ENCODE measurements at regions not wholly inside any gene's neighbourhood (a gene's known extent, or its start where the extent isn't known, plus 50 kb on each side); places are given as distances from the start of the nearest gene placed in this dataset.
A peak's percentile ranks its signal among the peaks of the same experiment; 100 is the strongest.

DNA sequence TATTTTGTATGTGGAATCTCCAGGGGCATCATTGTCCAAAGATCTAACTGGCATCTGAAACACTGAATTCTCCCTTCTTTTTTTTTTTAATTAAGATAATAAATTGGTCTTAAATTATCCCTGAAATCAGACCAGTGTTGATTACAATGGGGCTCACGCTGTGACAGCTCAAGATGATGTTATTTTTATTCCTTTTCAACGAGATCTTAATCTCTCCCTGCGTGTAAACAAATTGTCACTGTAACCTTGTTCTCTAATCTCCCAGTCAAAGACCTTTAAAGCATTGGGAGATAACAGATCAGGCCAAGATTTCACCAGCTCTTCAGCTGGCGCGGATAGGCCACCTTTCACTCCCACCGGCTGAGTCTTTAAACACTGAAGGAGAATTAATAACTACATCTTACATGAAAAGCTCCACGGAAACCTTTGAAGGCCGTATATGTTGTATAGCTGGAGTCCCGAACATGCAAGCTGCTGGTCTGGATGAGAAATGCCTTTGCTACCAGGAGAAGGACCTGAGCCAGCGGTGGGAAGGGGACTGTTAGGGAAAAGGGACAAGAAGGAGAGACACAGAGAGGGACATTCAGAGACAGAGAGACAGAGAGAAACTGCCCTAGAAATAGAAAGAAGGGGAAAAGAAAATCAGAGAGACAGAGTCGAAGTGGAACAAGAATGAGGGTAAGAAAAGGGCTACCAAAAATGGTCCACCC, 418.8 kb upstream of the NR2F2 start:
- Histone ChIP-seq H3K27ac (ENCODE audit: low read depth, low read length) (peak overlapping the region; percentile 83), H3K4me3 (ENCODE audit: low read depth, low read length) (peak overlapping the region; percentile 30; the same call in 1 of the 2 replicates), H3K4me1 (ENCODE audit: control insufficient read depth, insufficient read depth, low read length) (peaks cover 44% of the 10 kb centered on the region), H3K9ac (ENCODE audit: low read depth, low read length) (no peak overlapping the region), H3K36me3 (ENCODE audit: control insufficient read depth, insufficient read depth, low read length) (no peaks in the 10 kb centered on the region), H3K27me3 (ENCODE audit: control insufficient read depth, insufficient read depth, low read length) (peaks cover 58% of the 10 kb centered on the region), H3K9me3 (ENCODE audit: control insufficient read depth, insufficient read depth, low read length) (no peaks in the 10 kb centered on the region)

DNA sequence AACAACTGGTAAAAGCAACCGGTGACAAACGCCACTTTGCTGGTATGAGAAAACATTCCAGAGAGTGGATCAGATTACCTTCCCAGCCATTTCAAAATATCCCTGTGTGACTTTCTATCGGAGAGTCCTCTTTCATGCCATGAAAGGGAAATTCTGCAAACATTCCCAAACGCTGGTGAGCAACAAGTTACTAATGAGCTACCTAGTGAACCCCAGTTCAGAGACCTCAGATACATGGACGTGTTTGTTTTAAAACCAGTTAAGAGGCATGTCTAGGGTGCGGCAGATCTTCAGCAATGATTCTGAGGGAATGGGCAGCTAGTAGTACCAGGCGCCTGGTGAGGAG, 418.2 kb upstream of the NR2F2 start:
- Histone ChIP-seq H3K36me3 (ENCODE audit: control insufficient read depth, insufficient read depth, low read length) (no peaks in the 10 kb centered on the region), H3K4me3 (ENCODE audit: low read depth, low read length) (no peak overlapping the region), H3K9ac (ENCODE audit: low read depth, low read length) (no peak overlapping the region), H3K9me3 (ENCODE audit: control insufficient read depth, insufficient read depth, low read length) (no peaks in the 10 kb centered on the region), H3K27ac (ENCODE audit: low read depth, low read length) (no peak overlapping the region), H3K27me3 (ENCODE audit: control insufficient read depth, insufficient read depth, low read length) (peaks cover 53% of the 10 kb centered on the region), H3K4me1 (ENCODE audit: control insufficient read depth, insufficient read depth, low read length) (peaks cover 44% of the 10 kb centered on the region)

DNA sequence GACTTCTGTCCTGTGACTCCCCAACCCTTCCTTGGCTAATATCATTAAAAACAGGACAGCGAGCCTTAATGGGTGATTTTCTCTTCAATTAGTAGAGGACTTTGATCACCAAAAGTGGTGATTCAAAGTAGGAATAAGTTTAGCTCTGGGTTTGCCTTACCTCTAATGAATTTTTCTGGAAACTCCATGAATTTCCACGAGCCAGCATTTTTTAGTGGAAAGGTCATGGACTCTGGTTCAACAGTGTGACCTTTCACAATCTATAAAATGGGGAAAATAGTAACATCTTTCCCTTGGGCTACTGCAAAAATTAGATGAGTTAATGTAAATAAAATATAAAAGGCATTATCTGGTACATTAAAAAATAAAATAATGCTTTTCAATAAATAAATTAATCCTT, 417.8 kb upstream of the NR2F2 start:
- Histone ChIP-seq H3K4me1 (ENCODE audit: control insufficient read depth, insufficient read depth, low read length) (peaks cover 44% of the 10 kb centered on the region), H3K9ac (ENCODE audit: low read depth, low read length) (no peak overlapping the region), H3K36me3 (ENCODE audit: control insufficient read depth, insufficient read depth, low read length) (no peaks in the 10 kb centered on the region), H3K4me3 (ENCODE audit: low read depth, low read length) (no peak overlapping the region), H3K27ac (ENCODE audit: low read depth, low read length) (no peak overlapping the region), H3K27me3 (ENCODE audit: control insufficient read depth, insufficient read depth, low read length) (peaks cover 49% of the 10 kb centered on the region), H3K9me3 (ENCODE audit: control insufficient read depth, insufficient read depth, low read length) (no peaks in the 10 kb centered on the region)

DNA sequence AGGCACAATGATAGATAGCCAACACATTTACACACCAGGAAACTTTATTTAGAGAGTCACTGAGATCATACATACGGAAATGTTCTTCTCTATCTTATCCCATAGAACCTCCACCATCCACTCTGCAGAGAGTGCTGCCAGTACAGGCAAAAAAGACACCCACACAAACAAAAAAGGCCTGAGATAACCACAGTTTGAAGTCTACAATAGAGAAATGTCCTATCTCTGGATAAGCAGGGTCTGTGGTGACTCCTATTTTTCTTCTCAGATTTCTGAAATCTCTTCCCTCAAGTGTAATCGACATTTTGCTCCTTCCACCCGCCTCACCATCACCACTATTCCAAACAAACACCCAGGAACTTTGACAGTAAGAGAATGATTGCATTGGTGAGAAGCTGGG, 413.9 kb upstream of the NR2F2 start:
- Histone ChIP-seq H3K4me3 (ENCODE audit: low read depth, low read length) (no peak overlapping the region), H3K27ac (ENCODE audit: low read depth, low read length) (no peak overlapping the region), H3K9me3 (ENCODE audit: control insufficient read depth, insufficient read depth, low read length) (no peaks in the 10 kb centered on the region), H3K36me3 (ENCODE audit: control insufficient read depth, insufficient read depth, low read length) (no peaks in the 10 kb centered on the region), H3K4me1 (ENCODE audit: control insufficient read depth, insufficient read depth, low read length) (peaks cover 18% of the 10 kb centered on the region), H3K27me3 (ENCODE audit: control insufficient read depth, insufficient read depth, low read length) (peaks cover 23% of the 10 kb centered on the region), H3K9ac (ENCODE audit: low read depth, low read length) (no peak overlapping the region)

DNA sequence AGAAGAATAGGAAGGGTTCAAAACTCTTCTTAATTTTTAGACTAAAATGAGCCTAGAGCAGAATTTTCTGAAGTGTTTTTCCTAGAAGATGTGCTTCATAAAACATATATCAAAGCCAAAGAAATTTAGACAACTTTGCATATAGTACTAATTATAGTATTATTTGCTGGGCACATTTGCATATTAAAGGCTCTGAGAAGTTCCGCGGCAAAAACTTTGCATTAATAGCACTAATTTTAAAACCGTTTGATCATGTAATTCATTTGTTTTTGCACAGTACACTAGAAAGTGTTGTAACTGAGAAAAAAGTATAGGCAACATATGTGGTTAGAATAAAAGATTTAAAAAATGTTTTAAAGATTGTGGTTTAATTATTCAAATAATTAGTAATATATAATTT, 412.0 kb upstream of the NR2F2 start:
- Histone ChIP-seq H3K4me1 (ENCODE audit: control insufficient read depth, insufficient read depth, low read length) (0 out of 2 replicates have a peak, but pooled peaks cover 3% of the 10 kb centered on the region), H3K9ac (ENCODE audit: low read depth, low read length) (no peak overlapping the region), H3K36me3 (ENCODE audit: control insufficient read depth, insufficient read depth, low read length) (no peaks in the 10 kb centered on the region), H3K4me3 (ENCODE audit: low read depth, low read length) (no peak overlapping the region), H3K9me3 (ENCODE audit: control insufficient read depth, insufficient read depth, low read length) (no peaks in the 10 kb centered on the region), H3K27ac (ENCODE audit: low read depth, low read length) (no peak overlapping the region), H3K27me3 (ENCODE audit: control insufficient read depth, insufficient read depth, low read length) (peaks cover 4% of the 10 kb centered on the region)

DNA sequence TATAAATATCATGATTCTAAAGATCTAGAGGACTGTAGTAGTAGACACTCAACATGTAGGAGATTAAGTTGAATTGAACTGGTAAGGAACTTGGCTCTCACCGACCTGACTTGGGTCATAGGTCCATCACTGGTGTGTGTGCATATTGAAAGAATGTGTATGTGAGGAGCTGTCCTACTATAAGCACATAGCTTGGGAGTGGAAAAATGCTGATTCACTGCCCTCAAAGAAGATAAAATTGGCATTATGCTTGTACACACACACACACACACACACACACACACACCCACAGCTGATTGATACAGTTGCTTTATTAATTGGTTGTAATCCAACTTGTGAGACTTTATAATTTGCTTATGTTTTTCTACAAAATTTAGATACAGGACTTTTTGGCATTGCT, 411.0 kb upstream of the NR2F2 start:
- H3K9ac ChIP-seq (ENCODE audit: low read depth, low read length): no peak overlapping the region
- H3K4me1 ChIP-seq (ENCODE audit: control insufficient read depth, insufficient read depth, low read length): no peaks in the 10 kb centered on the region
- H3K27ac ChIP-seq (ENCODE audit: low read depth, low read length): no peak overlapping the region
- H3K9me3 ChIP-seq (ENCODE audit: control insufficient read depth, insufficient read depth, low read length): no peaks in the 10 kb centered on the region
- H3K36me3 ChIP-seq (ENCODE audit: control insufficient read depth, insufficient read depth, low read length): no peaks in the 10 kb centered on the region
- no peak overlapping the region for H3K4me3 ChIP-seq (ENCODE audit: low read depth, low read length)
- no peaks in the 10 kb centered on the region; the same call in 1 of the 2 replicates for H3K27me3 ChIP-seq (ENCODE audit: control insufficient read depth, insufficient read depth, low read length)

DNA sequence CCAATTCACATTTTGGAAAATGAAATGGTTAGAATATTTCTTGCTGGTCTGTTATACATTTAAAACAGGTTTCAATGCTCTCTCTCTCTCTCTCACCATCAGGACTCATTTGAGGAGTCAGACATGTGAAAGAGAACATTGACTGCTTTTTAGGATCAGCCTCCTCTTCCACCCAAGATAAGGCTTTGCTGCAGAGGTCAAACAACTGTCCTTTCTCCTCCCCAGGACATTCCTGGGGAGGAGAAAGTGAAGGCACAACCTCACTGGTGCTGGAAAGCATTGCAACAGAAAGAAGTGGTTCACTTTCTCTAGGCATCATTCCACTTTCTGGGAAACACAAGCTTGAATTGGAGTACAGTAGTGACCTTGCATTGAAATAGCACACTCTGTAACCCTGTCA, 409.1 kb upstream of the NR2F2 start:
- H3K4me1 ChIP-seq (ENCODE audit: control insufficient read depth, insufficient read depth, low read length): no peaks in the 10 kb centered on the region
- no peaks in the 10 kb centered on the region for H3K27me3 ChIP-seq (ENCODE audit: control insufficient read depth, insufficient read depth, low read length)
- no peak overlapping the region for H3K27ac ChIP-seq (ENCODE audit: low read depth, low read length)
- no peak overlapping the region for H3K9ac ChIP-seq (ENCODE audit: low read depth, low read length)
- H3K36me3 ChIP-seq (ENCODE audit: control insufficient read depth, insufficient read depth, low read length): no peaks in the 10 kb centered on the region
- no peak overlapping the region for H3K4me3 ChIP-seq (ENCODE audit: low read depth, low read length)
- H3K9me3 ChIP-seq (ENCODE audit: control insufficient read depth, insufficient read depth, low read length): no peaks in the 10 kb centered on the region

DNA sequence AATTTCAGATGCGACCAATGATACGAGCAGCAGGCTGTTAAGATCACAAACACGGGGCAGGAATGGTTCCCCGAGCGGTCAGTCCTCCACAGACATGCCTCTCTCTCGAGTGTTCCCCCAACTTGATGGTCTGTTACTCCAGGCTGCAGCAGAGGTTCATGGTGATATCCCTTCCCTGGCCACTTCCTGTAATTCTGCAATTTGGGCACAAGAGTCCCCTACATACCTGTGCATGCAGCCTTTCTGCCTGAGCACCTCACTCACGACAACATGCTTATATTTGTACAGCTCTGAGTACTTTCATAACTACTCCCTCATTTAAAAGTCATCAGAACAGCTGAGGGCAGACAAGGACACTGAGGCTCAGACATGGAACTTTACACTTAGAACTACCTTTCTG, 408.1 kb upstream of the NR2F2 start:
- Histone ChIP-seq H3K9ac (ENCODE audit: low read depth, low read length) (no peak overlapping the region), H3K27me3 (ENCODE audit: control insufficient read depth, insufficient read depth, low read length) (no peaks in the 10 kb centered on the region), H3K4me3 (ENCODE audit: low read depth, low read length) (no peak overlapping the region), H3K9me3 (ENCODE audit: control insufficient read depth, insufficient read depth, low read length) (no peaks in the 10 kb centered on the region), H3K36me3 (ENCODE audit: control insufficient read depth, insufficient read depth, low read length) (no peaks in the 10 kb centered on the region), H3K27ac (ENCODE audit: low read depth, low read length) (no peak overlapping the region), H3K4me1 (ENCODE audit: control insufficient read depth, insufficient read depth, low read length) (no peaks in the 10 kb centered on the region)

DNA sequence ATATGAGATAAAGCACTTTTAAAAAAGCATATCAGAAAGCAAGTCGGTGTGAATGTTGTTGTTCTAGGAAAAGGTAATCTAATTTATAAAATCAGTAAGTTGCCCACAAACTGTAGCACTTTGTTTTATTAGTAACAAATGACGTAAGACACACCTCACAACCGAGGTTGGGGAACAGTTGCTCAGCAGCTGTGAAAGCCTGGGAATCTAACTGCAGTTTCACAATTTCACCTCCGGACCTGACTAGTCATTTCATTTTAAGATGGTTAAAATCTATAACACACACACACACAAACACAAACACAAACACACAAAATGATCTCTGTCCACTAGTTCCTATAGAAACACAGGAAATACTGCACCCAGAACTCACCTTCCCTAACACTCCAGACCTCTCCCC, 406.7 kb upstream of the NR2F2 start:
- no peak overlapping the region for H3K27ac ChIP-seq (ENCODE audit: low read depth, low read length)
- no peaks in the 10 kb centered on the region for H3K4me1 ChIP-seq (ENCODE audit: control insufficient read depth, insufficient read depth, low read length)
- no peak overlapping the region for H3K9ac ChIP-seq (ENCODE audit: low read depth, low read length)
- no peaks in the 10 kb centered on the region for H3K9me3 ChIP-seq (ENCODE audit: control insufficient read depth, insufficient read depth, low read length)
- no peaks in the 10 kb centered on the region for H3K36me3 ChIP-seq (ENCODE audit: control insufficient read depth, insufficient read depth, low read length)
- H3K27me3 ChIP-seq (ENCODE audit: control insufficient read depth, insufficient read depth, low read length): no peaks in the 10 kb centered on the region
- H3K4me3 ChIP-seq (ENCODE audit: low read depth, low read length): no peak overlapping the region

DNA sequence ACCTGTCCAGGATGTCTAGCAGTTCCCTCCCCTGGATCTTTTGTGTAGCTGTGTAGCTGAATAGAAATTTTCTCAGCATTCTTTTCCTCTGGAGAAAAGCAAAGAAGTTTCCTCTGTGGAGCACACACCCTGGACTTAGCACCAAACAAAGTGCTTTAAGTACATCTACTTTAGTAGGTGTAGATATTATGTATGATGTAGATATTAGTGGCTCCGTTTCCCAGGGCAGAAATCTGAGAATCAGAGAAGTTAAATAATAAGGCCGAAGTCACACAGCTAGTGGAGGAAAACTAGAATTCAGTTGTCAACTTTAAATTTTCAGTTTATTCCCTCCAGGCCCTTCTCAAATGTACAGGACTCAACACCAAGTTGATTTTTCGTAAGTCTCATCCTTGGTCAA, 401.7 kb upstream of the NR2F2 start:
- Histone ChIP-seq H3K27ac (ENCODE audit: low read depth, low read length) (no peak overlapping the region), H3K9ac (ENCODE audit: low read depth, low read length) (no peak overlapping the region), H3K27me3 (ENCODE audit: control insufficient read depth, insufficient read depth, low read length) (no peaks in the 10 kb centered on the region), H3K9me3 (ENCODE audit: control insufficient read depth, insufficient read depth, low read length) (no peaks in the 10 kb centered on the region), H3K36me3 (ENCODE audit: control insufficient read depth, insufficient read depth, low read length) (no peaks in the 10 kb centered on the region), H3K4me3 (ENCODE audit: low read depth, low read length) (no peak overlapping the region), H3K4me1 (ENCODE audit: control insufficient read depth, insufficient read depth, low read length) (no peaks in the 10 kb centered on the region)

DNA sequence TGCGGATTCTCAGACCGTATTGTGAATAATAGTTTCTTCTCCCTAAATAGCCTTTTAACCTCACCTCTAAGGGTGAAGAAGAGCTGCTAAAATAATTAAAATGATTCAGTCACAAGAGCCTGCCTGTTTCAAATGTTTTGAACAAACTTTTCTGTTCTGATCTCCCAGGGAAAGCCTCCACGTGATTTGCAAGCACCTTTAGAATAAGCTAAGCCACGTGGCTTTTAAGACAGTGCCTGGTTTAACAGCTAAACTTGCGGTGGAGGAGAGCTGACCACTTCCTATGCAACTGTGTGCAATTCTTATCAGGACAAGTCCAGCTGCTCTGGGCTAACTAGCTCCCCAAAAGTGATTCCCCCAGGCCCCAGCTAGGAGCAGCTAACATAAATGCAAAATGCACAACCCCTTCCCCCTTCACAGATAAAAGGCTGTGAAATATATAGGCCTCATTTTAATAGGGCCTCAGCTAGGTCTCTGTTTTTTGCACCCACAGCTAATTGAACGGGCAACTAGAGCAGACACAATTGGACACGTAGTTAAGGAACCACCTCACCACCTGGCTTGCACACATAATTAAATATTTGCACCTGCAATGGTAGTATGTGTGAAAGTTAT, 401.2 kb upstream of the NR2F2 start:
- H3K9ac ChIP-seq (ENCODE audit: low read depth, low read length): no peak overlapping the region
- no peak overlapping the region for H3K27ac ChIP-seq (ENCODE audit: low read depth, low read length)

More for the DNA sequence above, 401.2 kb upstream of the NR2F2 start:
- Histone ChIP-seq H3K27me3 (ENCODE audit: control insufficient read depth, insufficient read depth, low read length) (no peaks in the 10 kb centered on the region), H3K36me3 (ENCODE audit: control insufficient read depth, insufficient read depth, low read length) (no peaks in the 10 kb centered on the region), H3K4me3 (ENCODE audit: low read depth, low read length) (no peak overlapping the region), H3K9me3 (ENCODE audit: control insufficient read depth, insufficient read depth, low read length) (no peaks in the 10 kb centered on the region), H3K4me1 (ENCODE audit: control insufficient read depth, insufficient read depth, low read length) (no peaks in the 10 kb centered on the region)
